Fibroblast of skin of left biceps (primary cell): ENCODE measurements at regions not wholly inside any gene's neighbourhood (a gene's known extent, or its start where the extent isn't known, plus 50 kb on each side); places are given as distances from the start of the nearest gene placed in this dataset.
"Not testable (repeated sequence)": the region's sequence is repeated elsewhere in the genome, so short reads cannot be mapped to it uniquely, and the experiment has no call there.

Source experiments
- DNase-seq, 2 experiments: peaks; one replicate each; pipeline ENCODE4 v3.0.0-alpha.2; 2013; ENCODE audit warnings: low read depth in 2 of 2

GRCh38 chr10:21145751-21146435 is 248.8 kb upstream of the NEBL start:
- no peak for DNase-seq

GRCh38 chr10:21144047-21144446 is 246.9 kb upstream of the NEBL start:
- no peak for DNase-seq

GRCh38 chr10:21141946-21142492 is 244.9 kb upstream of the NEBL start:
- DNase-seq = no peak

GRCh38 chr10:21138769-21139340 is 241.7 kb upstream of the NEBL start:
- DNase-seq = no peak

GRCh38 chr10:21135023-21135931 is 238.2 kb upstream of the NEBL start:
- no peak for DNase-seq

- DNase-seq = no peak
Measured at GRCh38 chr10:21134645-21135022, 237.5 kb upstream of the NEBL start.

- DNase-seq = no peak
Measured at GRCh38 chr10:21130683-21131442, 233.8 kb upstream of the NEBL start.

- DNase-seq = no peak
Measured at GRCh38 chr10:21130108-21130507, 233.0 kb upstream of the NEBL start.

- no peak for DNase-seq
Measured at GRCh38 chr10:21125471-21126228, 228.5 kb upstream of the NEBL start.

- DNase-seq = no peak
Measured at GRCh38 chr10:21122907-21123306, 225.8 kb upstream of the NEBL start.

GRCh38 chr10:21121822-21122221 is 224.7 kb upstream of the NEBL start:
- not testable (repeated sequence) for DNase-seq

GRCh38 chr10:21114683-21115082 is 217.6 kb upstream of the NEBL start:
- DNase-seq = no peak

GRCh38 chr10:21110358-21110757 is 213.2 kb upstream of the NEBL start:
- DNase-seq = no peak

GRCh38 chr10:21106931-21107330 is 209.8 kb upstream of the NEBL start:
- DNase-seq = not testable (repeated sequence)

- DNase-seq = not testable (repeated sequence)
Measured at GRCh38 chr10:21105331-21105730, 208.2 kb upstream of the NEBL start.

- no peak for DNase-seq
Measured at GRCh38 chr10:21100871-21101514, 203.9 kb upstream of the NEBL start.

- no peak for DNase-seq
Measured at GRCh38 chr10:21100190-21100589, 203.1 kb upstream of the NEBL start.

- DNase-seq = no peak
Measured at GRCh38 chr10:21099291-21100062, 202.4 kb upstream of the NEBL start.

GRCh38 chr10:21097926-21098355 is 200.8 kb upstream of the NEBL start:
- no peak for DNase-seq
